SU-DHL-6 (cell line): ENCODE measurements at regions not wholly inside any gene's neighbourhood (a gene's known extent, or its start where the extent isn't known, plus 50 kb on each side); places are given as distances from the start of the nearest gene placed in this dataset.

Experiments
- EZH2phosphoT487 ChIP-seq: fragments of 200-600 bp; sonication (generic), shearing (Covaris generic); conservative IDR thresholded peaks from 2 replicates; pipeline ENCODE4 v1.6.1; 2018; ENCODE audit warnings: mild to moderate bottlenecking, antibody characterized with exemption, low read length, moderate library complexity, mixed read lengths
- TF ChIP-seq, protein P1 (sequence below): fragments of 200-600 bp; sonication (generic); IDR thresholded peaks from one replicate; pipeline ENCODE4 v1.5.1; 2017; ENCODE audit warnings: antibody characterized with exemption, mild to moderate bottlenecking, low read length, moderate library complexity; ENCODE audit not compliant: insufficient read depth, poor library complexity, severe bottlenecking

DNA sequence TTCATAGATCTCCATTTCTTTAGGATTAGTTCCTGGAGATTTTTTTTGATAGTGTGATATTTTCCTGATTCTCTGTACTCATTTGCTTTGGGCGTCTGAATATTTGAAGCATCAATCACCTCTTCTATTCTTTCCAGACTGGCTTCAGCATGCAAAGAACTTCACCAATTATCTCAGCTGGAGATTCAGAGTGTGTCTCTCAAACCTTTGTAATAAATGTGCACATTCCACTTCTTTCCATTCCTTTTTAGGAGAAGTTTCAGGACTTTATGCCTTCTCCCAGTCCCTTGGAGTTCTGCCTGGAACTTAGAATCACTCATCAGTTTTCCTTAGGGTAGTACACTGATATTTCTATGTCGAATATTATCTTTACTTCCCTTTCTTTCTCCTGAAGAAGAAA, 334.8 kb downstream of the TEX13C start:
- TF ChIP-seq, protein P1, sequence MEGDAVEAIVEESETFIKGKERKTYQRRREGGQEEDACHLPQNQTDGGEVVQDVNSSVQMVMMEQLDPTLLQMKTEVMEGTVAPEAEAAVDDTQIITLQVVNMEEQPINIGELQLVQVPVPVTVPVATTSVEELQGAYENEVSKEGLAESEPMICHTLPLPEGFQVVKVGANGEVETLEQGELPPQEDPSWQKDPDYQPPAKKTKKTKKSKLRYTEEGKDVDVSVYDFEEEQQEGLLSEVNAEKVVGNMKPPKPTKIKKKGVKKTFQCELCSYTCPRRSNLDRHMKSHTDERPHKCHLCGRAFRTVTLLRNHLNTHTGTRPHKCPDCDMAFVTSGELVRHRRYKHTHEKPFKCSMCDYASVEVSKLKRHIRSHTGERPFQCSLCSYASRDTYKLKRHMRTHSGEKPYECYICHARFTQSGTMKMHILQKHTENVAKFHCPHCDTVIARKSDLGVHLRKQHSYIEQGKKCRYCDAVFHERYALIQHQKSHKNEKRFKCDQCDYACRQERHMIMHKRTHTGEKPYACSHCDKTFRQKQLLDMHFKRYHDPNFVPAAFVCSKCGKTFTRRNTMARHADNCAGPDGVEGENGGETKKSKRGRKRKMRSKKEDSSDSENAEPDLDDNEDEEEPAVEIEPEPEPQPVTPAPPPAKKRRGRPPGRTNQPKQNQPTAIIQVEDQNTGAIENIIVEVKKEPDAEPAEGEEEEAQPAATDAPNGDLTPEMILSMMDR = no peak
- no peak for TF ChIP-seq EZH2phosphoT487
